ENCODE measurements at regions not wholly inside any gene's neighbourhood (a gene's known extent, or its start where the extent isn't known, plus 50 kb on each side); places are given as distances from the start of the nearest gene placed in this dataset.

DNA sequence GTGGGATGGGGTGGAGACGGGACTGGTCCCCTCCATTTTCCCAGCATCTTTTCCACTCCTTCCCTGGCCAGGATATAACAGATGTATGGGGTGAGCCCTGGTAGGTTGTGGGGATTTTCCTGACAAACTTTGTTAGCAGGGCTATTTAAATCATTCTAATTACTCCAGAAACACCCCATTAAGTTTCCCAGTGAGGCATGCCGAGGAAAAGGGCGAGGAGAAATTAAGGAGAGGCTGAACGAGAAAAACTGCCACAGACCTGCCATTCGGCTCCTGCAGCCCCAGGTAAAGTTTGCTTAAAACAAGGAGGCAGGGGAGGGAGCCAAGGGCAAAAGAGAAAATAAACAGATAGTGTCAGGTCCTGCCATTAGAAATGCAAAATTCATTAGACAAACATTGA, 428.2 kb downstream of the BUD13 start:
- no peak for TF ChIP-seq EP300 (IDR thresholded peaks at IDR 0.05)
- no peak for TF ChIP-seq POLR2AphosphoS5 (IDR thresholded peaks at IDR 0.05)
